MM.1S (cell line): ENCODE measurements at regions not wholly inside any gene's neighbourhood (a gene's known extent, or its start where the extent isn't known, plus 50 kb on each side); places are given as distances from the start of the nearest gene placed in this dataset.

Experiments used
- CTCF ChIP-seq: fragments of 300-600 bp; sonication (generic); IDR thresholded peaks from 2 replicates; pipeline ENCODE4 v1.5.1; 2016; ENCODE audit warnings: antibody characterized with exemption, low read length, mixed read lengths
- EZH2 ChIP-seq: fragments of 300-600 bp; sonication (generic); optimal IDR thresholded peaks from 2 replicates; pipeline ENCODE3; 2017; ENCODE audit warnings: low read depth, mild to moderate bottlenecking, antibody characterized with exemption, low read length, mixed read lengths

GRCh38 chr1:165109013-165109412 is 247.5 kb downstream of the LMX1A start:
- TF ChIP-seq EZH2 (no peak), CTCF (no peak)
